ENCODE measurements at regions not wholly inside any gene's neighbourhood (a gene's known extent, or its start where the extent isn't known, plus 50 kb on each side); places are given as distances from the start of the nearest gene placed in this dataset.
A peak's percentile ranks its signal among the peaks of the same experiment; 100 is the strongest.

DNA sequence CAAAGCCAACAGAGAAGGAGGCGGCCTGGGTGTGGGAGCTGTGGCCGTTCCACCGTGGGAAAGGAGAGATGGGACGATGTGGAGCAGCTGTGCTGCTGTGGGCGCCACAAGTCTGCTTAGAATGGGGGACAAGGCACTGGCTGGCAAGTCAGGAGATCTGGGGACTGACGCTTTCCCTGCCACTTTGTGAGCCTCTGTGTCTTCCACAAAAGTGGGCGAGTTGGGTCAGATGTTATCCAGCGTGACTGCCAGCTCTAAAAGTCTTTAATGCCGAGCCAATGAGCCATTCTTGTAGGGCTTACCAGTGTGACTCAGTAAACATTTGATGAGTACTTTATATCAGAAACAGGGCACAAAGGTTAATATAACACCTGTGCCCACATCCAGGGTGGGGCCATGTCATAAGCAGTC, 113.6 kb upstream of the MGAT5 start (continued):
- no peak for TF ChIP-seq STAT1 (IDR thresholded peaks at IDR 0.05; ENCODE audit: unreplicated experiment)
- TF ChIP-seq, protein P1, sequence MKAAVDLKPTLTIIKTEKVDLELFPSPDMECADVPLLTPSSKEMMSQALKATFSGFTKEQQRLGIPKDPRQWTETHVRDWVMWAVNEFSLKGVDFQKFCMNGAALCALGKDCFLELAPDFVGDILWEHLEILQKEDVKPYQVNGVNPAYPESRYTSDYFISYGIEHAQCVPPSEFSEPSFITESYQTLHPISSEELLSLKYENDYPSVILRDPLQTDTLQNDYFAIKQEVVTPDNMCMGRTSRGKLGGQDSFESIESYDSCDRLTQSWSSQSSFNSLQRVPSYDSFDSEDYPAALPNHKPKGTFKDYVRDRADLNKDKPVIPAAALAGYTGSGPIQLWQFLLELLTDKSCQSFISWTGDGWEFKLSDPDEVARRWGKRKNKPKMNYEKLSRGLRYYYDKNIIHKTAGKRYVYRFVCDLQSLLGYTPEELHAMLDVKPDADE (IDR thresholded peaks at IDR 0.05): no peak
- TF ChIP-seq ZNF331 (CRISPR knock-in tag; IDR thresholded peaks at IDR 0.05; ENCODE audit: low read depth): no peak
- TF ChIP-seq, protein P2, sequence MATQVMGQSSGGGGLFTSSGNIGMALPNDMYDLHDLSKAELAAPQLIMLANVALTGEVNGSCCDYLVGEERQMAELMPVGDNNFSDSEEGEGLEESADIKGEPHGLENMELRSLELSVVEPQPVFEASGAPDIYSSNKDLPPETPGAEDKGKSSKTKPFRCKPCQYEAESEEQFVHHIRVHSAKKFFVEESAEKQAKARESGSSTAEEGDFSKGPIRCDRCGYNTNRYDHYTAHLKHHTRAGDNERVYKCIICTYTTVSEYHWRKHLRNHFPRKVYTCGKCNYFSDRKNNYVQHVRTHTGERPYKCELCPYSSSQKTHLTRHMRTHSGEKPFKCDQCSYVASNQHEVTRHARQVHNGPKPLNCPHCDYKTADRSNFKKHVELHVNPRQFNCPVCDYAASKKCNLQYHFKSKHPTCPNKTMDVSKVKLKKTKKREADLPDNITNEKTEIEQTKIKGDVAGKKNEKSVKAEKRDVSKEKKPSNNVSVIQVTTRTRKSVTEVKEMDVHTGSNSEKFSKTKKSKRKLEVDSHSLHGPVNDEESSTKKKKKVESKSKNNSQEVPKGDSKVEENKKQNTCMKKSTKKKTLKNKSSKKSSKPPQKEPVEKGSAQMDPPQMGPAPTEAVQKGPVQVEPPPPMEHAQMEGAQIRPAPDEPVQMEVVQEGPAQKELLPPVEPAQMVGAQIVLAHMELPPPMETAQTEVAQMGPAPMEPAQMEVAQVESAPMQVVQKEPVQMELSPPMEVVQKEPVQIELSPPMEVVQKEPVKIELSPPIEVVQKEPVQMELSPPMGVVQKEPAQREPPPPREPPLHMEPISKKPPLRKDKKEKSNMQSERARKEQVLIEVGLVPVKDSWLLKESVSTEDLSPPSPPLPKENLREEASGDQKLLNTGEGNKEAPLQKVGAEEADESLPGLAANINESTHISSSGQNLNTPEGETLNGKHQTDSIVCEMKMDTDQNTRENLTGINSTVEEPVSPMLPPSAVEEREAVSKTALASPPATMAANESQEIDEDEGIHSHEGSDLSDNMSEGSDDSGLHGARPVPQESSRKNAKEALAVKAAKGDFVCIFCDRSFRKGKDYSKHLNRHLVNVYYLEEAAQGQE (IDR thresholded peaks at IDR 0.05; ENCODE audit: unreplicated experiment): no peak
- TF ChIP-seq POLR2AphosphoS5 (IDR thresholded peaks at IDR 0.05; ENCODE audit: low read depth): no peak
- TF ChIP-seq ZNF114 (CRISPR knock-in tag; IDR thresholded peaks at IDR 0.05): no peak

DNA sequence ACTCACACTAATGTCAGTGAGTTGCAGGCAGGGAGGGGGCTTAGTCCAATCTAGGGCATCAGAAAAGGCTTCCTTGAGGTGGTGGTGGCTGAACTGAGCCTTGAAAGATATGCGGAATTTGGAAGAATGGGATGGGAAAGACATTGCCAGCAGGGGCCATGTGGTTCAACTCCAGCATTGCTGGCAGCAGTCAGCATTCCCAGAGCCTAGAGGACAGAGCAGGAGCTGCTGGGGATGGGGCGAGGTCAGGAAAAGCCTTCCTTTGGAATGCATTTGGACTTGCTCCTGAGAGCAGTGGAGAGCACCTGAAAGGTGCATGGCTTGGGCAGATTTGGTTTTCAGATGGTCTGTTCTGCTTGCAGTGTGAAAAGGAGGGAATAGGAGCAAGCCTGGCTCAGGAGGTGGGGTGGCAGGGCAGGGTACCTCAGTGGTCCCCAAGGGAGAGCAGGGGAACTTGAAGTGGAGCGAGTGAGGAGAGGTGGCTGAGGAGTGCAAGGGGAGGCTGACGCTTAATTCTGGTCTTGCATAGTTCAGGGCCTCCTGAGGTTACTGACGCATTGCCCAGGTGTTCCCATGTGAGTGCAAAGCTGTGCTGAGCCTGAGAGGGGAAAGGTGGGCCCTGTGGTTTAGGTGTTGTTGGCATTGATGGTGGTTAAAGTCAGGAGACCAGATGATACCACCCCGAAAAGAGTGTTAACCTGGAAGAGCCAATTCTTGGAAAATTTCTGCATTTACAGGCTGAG, 112.1 kb upstream of the MGAT5 start:
- no peaks in the 10 kb centered on the region for H3K27me3 ChIP-seq (ENCODE audit: insufficient read depth)
- Mint-ChIP-seq H3K36me3 (ENCODE audit: low read depth) (no peaks in the 10 kb centered on the region; the same call in 2 of the 3 replicates), H3K4me1 (peaks cover 81% of the 10 kb centered on the region), H3K9me3 (no peaks in the 10 kb centered on the region; the same call in 2 of the 3 replicates), H3K27ac (peak overlapping the region; percentile 88), H3K4me3 (peak overlapping the region; percentile 0; the same call in 1 of the 3 replicates), H3K27me3 (ENCODE audit: insufficient read depth, low read depth, poor library complexity) (peaks cover 16% of the 10 kb centered on the region)
- peak; percentile 82 for ATAC-seq
- peaks cover 5% of the 10 kb centered on the region; the same call in 1 of the 2 replicates for H4K20me1 ChIP-seq (replicated peaks; ENCODE audit: insufficient read depth)
- peaks cover 46% of the 10 kb centered on the region for H3K4me1 ChIP-seq (ENCODE audit: insufficient read depth)
- TF ChIP-seq, protein P3, sequence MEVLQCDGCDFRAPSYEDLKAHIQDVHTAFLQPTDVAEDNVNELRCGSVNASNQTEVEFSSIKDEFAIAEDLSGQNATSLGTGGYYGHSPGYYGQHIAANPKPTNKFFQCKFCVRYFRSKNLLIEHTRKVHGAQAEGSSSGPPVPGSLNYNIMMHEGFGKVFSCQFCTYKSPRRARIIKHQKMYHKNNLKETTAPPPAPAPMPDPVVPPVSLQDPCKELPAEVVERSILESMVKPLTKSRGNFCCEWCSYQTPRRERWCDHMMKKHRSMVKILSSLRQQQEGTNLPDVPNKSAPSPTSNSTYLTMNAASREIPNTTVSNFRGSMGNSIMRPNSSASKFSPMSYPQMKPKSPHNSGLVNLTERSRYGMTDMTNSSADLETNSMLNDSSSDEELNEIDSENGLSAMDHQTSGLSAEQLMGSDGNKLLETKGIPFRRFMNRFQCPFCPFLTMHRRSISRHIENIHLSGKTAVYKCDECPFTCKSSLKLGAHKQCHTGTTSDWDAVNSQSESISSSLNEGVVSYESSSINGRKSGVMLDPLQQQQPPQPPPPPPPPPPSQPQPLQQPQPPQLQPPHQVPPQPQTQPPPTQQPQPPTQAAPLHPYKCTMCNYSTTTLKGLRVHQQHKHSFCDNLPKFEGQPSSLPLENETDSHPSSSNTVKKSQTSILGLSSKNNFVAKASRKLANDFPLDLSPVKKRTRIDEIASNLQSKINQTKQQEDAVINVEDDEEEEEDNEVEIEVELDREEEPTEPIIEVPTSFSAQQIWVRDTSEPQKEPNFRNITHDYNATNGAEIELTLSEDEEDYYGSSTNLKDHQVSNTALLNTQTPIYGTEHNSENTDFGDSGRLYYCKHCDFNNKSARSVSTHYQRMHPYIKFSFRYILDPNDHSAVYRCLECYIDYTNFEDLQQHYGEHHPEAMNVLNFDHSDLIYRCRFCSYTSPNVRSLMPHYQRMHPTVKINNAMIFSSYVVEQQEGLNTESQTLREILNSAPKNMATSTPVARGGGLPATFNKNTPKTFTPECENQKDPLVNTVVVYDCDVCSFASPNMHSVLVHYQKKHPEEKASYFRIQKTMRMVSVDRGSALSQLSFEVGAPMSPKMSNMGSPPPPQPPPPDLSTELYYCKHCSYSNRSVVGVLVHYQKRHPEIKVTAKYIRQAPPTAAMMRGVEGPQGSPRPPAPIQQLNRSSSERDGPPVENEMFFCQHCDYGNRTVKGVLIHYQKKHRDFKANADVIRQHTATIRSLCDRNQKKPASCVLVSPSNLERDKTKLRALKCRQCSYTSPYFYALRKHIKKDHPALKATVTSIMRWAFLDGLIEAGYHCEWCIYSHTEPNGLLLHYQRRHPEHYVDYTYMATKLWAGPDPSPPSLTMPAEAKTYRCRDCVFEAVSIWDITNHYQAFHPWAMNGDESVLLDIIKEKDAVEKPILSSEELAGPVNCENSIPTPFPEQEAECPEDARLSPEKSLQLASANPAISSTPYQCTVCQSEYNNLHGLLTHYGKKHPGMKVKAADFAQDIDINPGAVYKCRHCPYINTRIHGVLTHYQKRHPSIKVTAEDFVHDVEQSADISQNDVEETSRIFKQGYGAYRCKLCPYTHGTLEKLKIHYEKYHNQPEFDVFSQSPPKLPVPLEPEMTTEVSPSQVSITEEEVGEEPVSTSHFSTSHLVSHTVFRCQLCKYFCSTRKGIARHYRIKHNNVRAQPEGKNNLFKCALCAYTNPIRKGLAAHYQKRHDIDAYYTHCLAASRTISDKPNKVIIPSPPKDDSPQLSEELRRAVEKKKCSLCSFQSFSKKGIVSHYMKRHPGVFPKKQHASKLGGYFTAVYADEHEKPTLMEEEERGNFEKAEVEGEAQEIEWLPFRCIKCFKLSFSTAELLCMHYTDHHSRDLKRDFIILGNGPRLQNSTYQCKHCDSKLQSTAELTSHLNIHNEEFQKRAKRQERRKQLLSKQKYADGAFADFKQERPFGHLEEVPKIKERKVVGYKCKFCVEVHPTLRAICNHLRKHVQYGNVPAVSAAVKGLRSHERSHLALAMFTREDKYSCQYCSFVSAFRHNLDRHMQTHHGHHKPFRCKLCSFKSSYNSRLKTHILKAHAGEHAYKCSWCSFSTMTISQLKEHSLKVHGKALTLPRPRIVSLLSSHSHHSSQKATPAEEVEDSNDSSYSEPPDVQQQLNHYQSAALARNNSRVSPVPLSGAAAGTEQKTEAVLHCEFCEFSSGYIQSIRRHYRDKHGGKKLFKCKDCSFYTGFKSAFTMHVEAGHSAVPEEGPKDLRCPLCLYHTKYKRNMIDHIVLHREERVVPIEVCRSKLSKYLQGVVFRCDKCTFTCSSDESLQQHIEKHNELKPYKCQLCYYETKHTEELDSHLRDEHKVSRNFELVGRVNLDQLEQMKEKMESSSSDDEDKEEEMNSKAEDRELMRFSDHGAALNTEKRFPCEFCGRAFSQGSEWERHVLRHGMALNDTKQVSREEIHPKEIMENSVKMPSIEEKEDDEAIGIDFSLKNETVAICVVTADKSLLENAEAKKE (CRISPR knock-in tag; IDR thresholded peaks at IDR 0.05): peak; percentile 79
- no peak for TF ChIP-seq EZH2 (IDR thresholded peaks at IDR 0.05; ENCODE audit: low read depth, unreplicated experiment)
- TF ChIP-seq, protein P1 (IDR thresholded peaks at IDR 0.05): no peak
- no peaks in the 10 kb centered on the region for H3K36me3 ChIP-seq (ENCODE audit: insufficient read depth)
- H3K79me2 ChIP-seq (replicated peaks; ENCODE audit: insufficient read depth): peaks cover 78% of the 10 kb centered on the region
- H3K27ac ChIP-seq (ENCODE audit: low read depth): no peak overlapping the region
- H3K4me2 ChIP-seq: no peak overlapping the region
- peak; percentile 72 for DNase-seq (ENCODE audit: low spot score)
- no peaks in the 10 kb centered on the region for H3F3A ChIP-seq (replicated peaks; ENCODE audit: low read depth)
- H3K9me2 ChIP-seq (ENCODE audit: insufficient read depth): no peaks in the 10 kb centered on the region
- no peak overlapping the region for H3K4me3 ChIP-seq
- H2AFZ ChIP-seq: no peak overlapping the region

Data from GM23338 (cell line).